ENCODE measurements at regions not wholly inside any gene's neighbourhood (a gene's known extent, or its start where the extent isn't known, plus 50 kb on each side); places are given as distances from the start of the nearest gene placed in this dataset.

GRCh38 chr2:224174521-224174920 is 135.4 kb upstream of the SERPINE2 start:
- TF ChIP-seq CREB1 (CRISPR knock-in tag; IDR thresholded peaks at IDR 0.05; ENCODE audit: low read depth) = no peak
- TF ChIP-seq JUNB (IDR thresholded peaks at IDR 0.05; ENCODE audit: unreplicated experiment) = no peak
- no peak for TF ChIP-seq EZH2 (IDR thresholded peaks at IDR 0.05; ENCODE audit: low read depth, unreplicated experiment)
- TF ChIP-seq POLR2AphosphoS5 (IDR thresholded peaks at IDR 0.05; ENCODE audit: low read depth) = no peak
- no peak for TF ChIP-seq ZNF331 (CRISPR knock-in tag; IDR thresholded peaks at IDR 0.05; ENCODE audit: low read depth)
- TF ChIP-seq CTCF (conservative IDR thresholded peaks at IDR 0.05; ENCODE audit: low read depth in 2 of 2) = no peak
- no peak for TF ChIP-seq EZH2phosphoT487 (IDR thresholded peaks at IDR 0.05; ENCODE audit: unreplicated experiment)
- TF ChIP-seq STAT1 (IDR thresholded peaks at IDR 0.05; ENCODE audit: unreplicated experiment) = no peak
